GM12878 (cell line): ENCODE measurements at regions not wholly inside any gene's neighbourhood (a gene's known extent, or its start where the extent isn't known, plus 50 kb on each side); places are given as distances from the start of the nearest gene placed in this dataset.

Source experiments
- ATAC-seq: fragments of 200-7000 bp; cut with Tn5 transposase; 3 replicates; pipeline ENCODE4 v1.9.1; 2020; ENCODE audit warnings: mild to moderate bottlenecking, moderate library complexity
- BruUV-seq: library from RNA; stranded (reverse); fragments of 400-500 nt; replicated peaks from 2 replicates; lab custom pipeline; 2021; lab: Mats Ljungman, UMichigan
- CTCF ChIA-PET: fragments of 300-600 bp; sonication (Branson Sonifier 250); formaldehyde crosslinking; extraction: SDS; loops from one replicate; lab custom pipeline; 2021; ENCODE audit warnings: inconsistent platforms; lab: Yijun Ruan, JAX
- POLR2A ChIA-PET: fragments of 350-600 bp; formaldehyde crosslinking; extraction: SDS; loops from one replicate; lab custom pipeline; 2021; ENCODE audit warnings: inconsistent platforms; lab: Charles Lee
- RAD21 ChIA-PET: fragments of 300-600 bp; sonication (Branson Sonifier 250); formaldehyde crosslinking; loops from one replicate; lab custom pipeline; 2023; ENCODE audit warnings: antibody characterized with exemption; ENCODE audit not compliant: unreplicated experiment; lab: Charles Lee
- SMC1A ChIA-PET: fragments of 300-600 bp; sonication (Branson Sonifier 250); formaldehyde crosslinking; loops from one replicate; lab custom pipeline; 2023; ENCODE audit not compliant: unreplicated experiment, uncharacterized antibody; lab: Charles Lee
- DNase-seq: peaks from one replicate; pipeline ENCODE4 v3.0.0-alpha.2; 2011; ENCODE audit warnings: low read depth, low spot score
- FAIRE-seq: peaks from 3 replicates; lab custom pipeline; 2011; peaks lifted over from hg19 to GRCh38; lab: Jason Lieb, UNC
- H2AFZ ChIP-seq: 2 replicates; pipeline ENCODE4 v1.6.0; 2011; ENCODE audit warnings: low read depth, low read length, control low read depth; ENCODE audit not compliant: control insufficient read depth
- H3K27ac ChIP-seq: 2 replicates; pipeline ENCODE4 v1.5.1; 2011; ENCODE audit warnings: control low read depth; ENCODE audit not compliant: control insufficient read depth, insufficient read depth
- H3K27me3 ChIP-seq, 2 experiments: replicated peaks in 1 of 2; 2 replicates each; pipeline versions ENCODE4 v1.6.0 to v1.6.1; 2011; ENCODE audit warnings: low read length in 1 of 2; ENCODE audit not compliant: control insufficient read depth in 2 of 2, insufficient read depth in 2 of 2
- H3K36me3 ChIP-seq, 2 experiments: 2 replicates each; pipeline ENCODE4 v1.5.1; 2011; ENCODE audit warnings: low read length in 1 of 2; ENCODE audit not compliant: control insufficient read depth in 2 of 2, insufficient read depth in 2 of 2
- H3K4me1 ChIP-seq: 2 replicates; pipeline ENCODE4 v1.6.1; 2011; ENCODE audit warnings: mild to moderate bottlenecking, low read length, moderate library complexity, mixed read lengths; ENCODE audit not compliant: control insufficient read depth, insufficient read depth
- H3K4me2 ChIP-seq: 2 replicates; pipeline ENCODE4 v1.6.0; 2011; ENCODE audit warnings: control low read depth; ENCODE audit not compliant: control insufficient read depth, insufficient read depth
- H3K4me3 ChIP-seq: fragments of 200-600 bp; sonication (generic); 2 replicates; pipeline ENCODE4 v1.5.1; 2016
- H3K79me2 ChIP-seq: 2 replicates; pipeline ENCODE4 v1.6.0; 2011; ENCODE audit warnings: low read length; ENCODE audit not compliant: control insufficient read depth, insufficient read depth
- H3K9ac ChIP-seq: 2 replicates; pipeline ENCODE4 v1.8.0; 2011; ENCODE audit warnings: low read length, control low read depth, mixed read lengths; ENCODE audit not compliant: control insufficient read depth, insufficient read depth
- H3K9me3 ChIP-seq: replicated peaks from 3 replicates; pipeline ENCODE4 v1.5.1; 2011; ENCODE audit warnings: mild to moderate bottlenecking, low read length; ENCODE audit not compliant: control insufficient read depth, insufficient read depth
- H4K20me1 ChIP-seq: 2 replicates; pipeline ENCODE4 v1.6.0; 2011; ENCODE audit not compliant: control insufficient read depth, insufficient read depth
- BHLHE40 ChIP-seq, 2 experiments: fragments of 450-650 bp in 1 of 2; IDR thresholded peaks; 2 replicates each; pipeline ENCODE4 v1.6.1; 2011 to 2017; ENCODE audit warnings: low read depth in 2 of 2, borderline replicate concordance in 1 of 2, improper control_type of control experiment in 1 of 2, low read length in 1 of 2, mild to moderate bottlenecking in 1 of 2
- CBX3 ChIP-seq: fragments of 200-600 bp; sonication (generic); IDR thresholded peaks from 2 replicates; pipeline ENCODE4 v1.6.1; 2016; ENCODE audit warnings: low read depth, borderline replicate concordance
- CEBPB ChIP-seq, 2 experiments: fragments of 150-350 bp in 1 of 2; IDR thresholded peaks; 2 replicates each; pipeline ENCODE4 v1.6.1; 2012 to 2014; ENCODE audit warnings: low read depth in 2 of 2, low read length in 2 of 2, borderline replicate concordance in 1 of 2, inconsistent platforms in 1 of 2
- HDAC2 ChIP-seq: fragments of 200-600 bp; sonication (generic); IDR thresholded peaks from 2 replicates; pipeline ENCODE4 v1.6.1; 2017
- NR2C1 ChIP-seq: fragments of 450-650 bp; IDR thresholded peaks from 2 replicates; pipeline ENCODE4 v1.6.1; 2017; ENCODE audit warnings: antibody characterized with exemption, mild to moderate bottlenecking, moderate library complexity
- ZSCAN29 ChIP-seq: fragments of 450-650 bp; IDR thresholded peaks from 2 replicates; pipeline ENCODE4 v1.6.1; 2017; ENCODE audit warnings: mild to moderate bottlenecking, moderate library complexity
- WGBS: methylation state at CpG from one replicate; pipeline ENCODE4 v1.1.6; 2016; ENCODE audit warnings: low lambda C conversion rate; ENCODE audit not compliant: insufficient replicate concordance, insufficient coverage; ENCODE audit errors: missing lambda C conversion rate; 5-methylcytosine and 5-hydroxymethylcytosine counted together
- in situ Hi-C: fragments of 300-500 bp; cut with MboI; formaldehyde crosslinking; loops from 9 replicates; pipeline ENCODE4 v1.14.3; 2018; ENCODE audit warnings: mixed read lengths
- intact Hi-C: fragments of 100-400 bp; cut with micrococcal nuclease; formaldehyde crosslinking; loops from one replicate; pipeline ENCODE4 v1.14.2; 2022; ENCODE audit not compliant: unreplicated experiment
- TF ChIP-seq, protein P1 (sequence below): IDR thresholded peaks from 2 replicates; pipeline ENCODE4 v1.6.1; 2012; ENCODE audit warnings: improper control_type of control experiment, low read depth, low read length; ENCODE audit not compliant: insufficient replicate concordance
- TF ChIP-seq, protein P2 (sequence below): fragments of 450-650 bp; IDR thresholded peaks from 2 replicates; pipeline ENCODE4 v1.6.1; 2014; ENCODE audit warnings: mild to moderate bottlenecking
- TF ChIP-seq, protein P3 (sequence below): fragments of 450-650 bp; IDR thresholded peaks from 2 replicates; pipeline ENCODE4 v1.6.1; 2017; ENCODE audit warnings: mild to moderate bottlenecking, moderate library complexity
- TF ChIP-seq, protein P4 (sequence below): IDR thresholded peaks from 2 replicates; pipeline ENCODE4 v1.6.1; 2011; ENCODE audit warnings: borderline replicate concordance, low read depth, mild to moderate bottlenecking, moderate library complexity, low read length; ENCODE audit not compliant: insufficient read depth, poor library complexity, severe bottlenecking

DNA sequence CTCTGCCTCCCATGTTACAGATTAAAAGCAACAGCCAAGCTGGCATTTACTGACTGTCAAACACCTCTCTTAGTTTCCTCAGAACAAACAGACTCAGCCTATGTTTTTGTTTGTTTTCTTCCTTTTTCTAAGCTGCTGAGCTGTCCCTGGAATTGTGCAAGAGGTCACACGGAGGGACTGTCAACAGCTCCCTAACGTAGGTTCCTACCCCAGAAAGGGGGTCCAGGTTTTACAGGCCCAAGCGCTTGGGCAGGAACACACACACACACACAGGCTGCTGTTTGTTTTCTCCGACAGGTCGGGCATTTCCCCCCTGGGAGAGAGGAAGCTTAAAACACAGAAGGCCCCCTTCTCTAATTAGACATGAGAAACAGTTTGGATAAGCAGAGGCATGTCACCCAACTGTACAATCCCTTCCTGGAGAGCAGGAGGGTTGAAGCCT lies 739.6 kb upstream of the TBX3 start:
- H4K20me1 ChIP-seq = no peaks in the 10 kb centered on the region
- no peak overlapping the region for H3K4me2 ChIP-seq
- H3K9ac ChIP-seq = no peak overlapping the region
- ChIA-PET RAD21 (no interaction called here), POLR2A (no interaction called here), CTCF (no interaction called here), SMC1A (no interaction called here)
- no peak overlapping the region for H2AFZ ChIP-seq
- no TSS peak for BruUV-seq
- DNase-seq (no peak), FAIRE-seq (no peak), ATAC-seq (no peak)
- intact Hi-C loops (no loop called here), in situ Hi-C loops (no loop called here)
- 36% methylated on average over 5 of the region's 5 CpGs for WGBS
- no peak overlapping the region for H3K4me3 ChIP-seq
- no peak overlapping the region for H3K27ac ChIP-seq
- H3K27me3 ChIP-seq = no peaks in the 10 kb centered on the region
- H3K36me3 ChIP-seq = no peaks in the 10 kb centered on the region
- H3K4me1 ChIP-seq = no peaks in the 10 kb centered on the region
- no peaks in the 10 kb centered on the region; the same call in 2 of the 3 replicates for H3K9me3 ChIP-seq
- H3K79me2 ChIP-seq = no peaks in the 10 kb centered on the region
- no peak for TF ChIP-seq NR2C1
- TF ChIP-seq, protein P1, sequence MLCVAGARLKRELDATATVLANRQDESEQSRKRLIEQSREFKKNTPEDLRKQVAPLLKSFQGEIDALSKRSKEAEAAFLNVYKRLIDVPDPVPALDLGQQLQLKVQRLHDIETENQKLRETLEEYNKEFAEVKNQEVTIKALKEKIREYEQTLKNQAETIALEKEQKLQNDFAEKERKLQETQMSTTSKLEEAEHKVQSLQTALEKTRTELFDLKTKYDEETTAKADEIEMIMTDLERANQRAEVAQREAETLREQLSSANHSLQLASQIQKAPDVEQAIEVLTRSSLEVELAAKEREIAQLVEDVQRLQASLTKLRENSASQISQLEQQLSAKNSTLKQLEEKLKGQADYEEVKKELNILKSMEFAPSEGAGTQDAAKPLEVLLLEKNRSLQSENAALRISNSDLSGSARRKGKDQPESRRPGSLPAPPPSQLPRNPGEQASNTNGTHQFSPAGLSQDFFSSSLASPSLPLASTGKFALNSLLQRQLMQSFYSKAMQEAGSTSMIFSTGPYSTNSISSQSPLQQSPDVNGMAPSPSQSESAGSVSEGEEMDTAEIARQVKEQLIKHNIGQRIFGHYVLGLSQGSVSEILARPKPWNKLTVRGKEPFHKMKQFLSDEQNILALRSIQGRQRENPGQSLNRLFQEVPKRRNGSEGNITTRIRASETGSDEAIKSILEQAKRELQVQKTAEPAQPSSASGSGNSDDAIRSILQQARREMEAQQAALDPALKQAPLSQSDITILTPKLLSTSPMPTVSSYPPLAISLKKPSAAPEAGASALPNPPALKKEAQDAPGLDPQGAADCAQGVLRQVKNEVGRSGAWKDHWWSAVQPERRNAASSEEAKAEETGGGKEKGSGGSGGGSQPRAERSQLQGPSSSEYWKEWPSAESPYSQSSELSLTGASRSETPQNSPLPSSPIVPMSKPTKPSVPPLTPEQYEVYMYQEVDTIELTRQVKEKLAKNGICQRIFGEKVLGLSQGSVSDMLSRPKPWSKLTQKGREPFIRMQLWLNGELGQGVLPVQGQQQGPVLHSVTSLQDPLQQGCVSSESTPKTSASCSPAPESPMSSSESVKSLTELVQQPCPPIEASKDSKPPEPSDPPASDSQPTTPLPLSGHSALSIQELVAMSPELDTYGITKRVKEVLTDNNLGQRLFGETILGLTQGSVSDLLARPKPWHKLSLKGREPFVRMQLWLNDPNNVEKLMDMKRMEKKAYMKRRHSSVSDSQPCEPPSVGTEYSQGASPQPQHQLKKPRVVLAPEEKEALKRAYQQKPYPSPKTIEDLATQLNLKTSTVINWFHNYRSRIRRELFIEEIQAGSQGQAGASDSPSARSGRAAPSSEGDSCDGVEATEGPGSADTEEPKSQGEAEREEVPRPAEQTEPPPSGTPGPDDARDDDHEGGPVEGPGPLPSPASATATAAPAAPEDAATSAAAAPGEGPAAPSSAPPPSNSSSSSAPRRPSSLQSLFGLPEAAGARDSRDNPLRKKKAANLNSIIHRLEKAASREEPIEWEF = no peak
- TF ChIP-seq ZSCAN29 = no peak
- TF ChIP-seq CBX3 = no peak
- no peak for TF ChIP-seq HDAC2
- TF ChIP-seq BHLHE40 (IDR thresholded peaks at IDR 0.05; ENCODE audit: borderline replicate concordance in 1 of 2, low read depth in 2 of 2, low read length in 1 of 2) = no peak
- TF ChIP-seq, protein P2, sequence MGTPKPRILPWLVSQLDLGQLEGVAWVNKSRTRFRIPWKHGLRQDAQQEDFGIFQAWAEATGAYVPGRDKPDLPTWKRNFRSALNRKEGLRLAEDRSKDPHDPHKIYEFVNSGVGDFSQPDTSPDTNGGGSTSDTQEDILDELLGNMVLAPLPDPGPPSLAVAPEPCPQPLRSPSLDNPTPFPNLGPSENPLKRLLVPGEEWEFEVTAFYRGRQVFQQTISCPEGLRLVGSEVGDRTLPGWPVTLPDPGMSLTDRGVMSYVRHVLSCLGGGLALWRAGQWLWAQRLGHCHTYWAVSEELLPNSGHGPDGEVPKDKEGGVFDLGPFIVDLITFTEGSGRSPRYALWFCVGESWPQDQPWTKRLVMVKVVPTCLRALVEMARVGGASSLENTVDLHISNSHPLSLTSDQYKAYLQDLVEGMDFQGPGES = no peak
- no peak for TF ChIP-seq CEBPB (IDR thresholded peaks at IDR 0.05; ENCODE audit: borderline replicate concordance in 1 of 2, low read depth in 2 of 2, low read length in 2 of 2)
- TF ChIP-seq, protein P3, sequence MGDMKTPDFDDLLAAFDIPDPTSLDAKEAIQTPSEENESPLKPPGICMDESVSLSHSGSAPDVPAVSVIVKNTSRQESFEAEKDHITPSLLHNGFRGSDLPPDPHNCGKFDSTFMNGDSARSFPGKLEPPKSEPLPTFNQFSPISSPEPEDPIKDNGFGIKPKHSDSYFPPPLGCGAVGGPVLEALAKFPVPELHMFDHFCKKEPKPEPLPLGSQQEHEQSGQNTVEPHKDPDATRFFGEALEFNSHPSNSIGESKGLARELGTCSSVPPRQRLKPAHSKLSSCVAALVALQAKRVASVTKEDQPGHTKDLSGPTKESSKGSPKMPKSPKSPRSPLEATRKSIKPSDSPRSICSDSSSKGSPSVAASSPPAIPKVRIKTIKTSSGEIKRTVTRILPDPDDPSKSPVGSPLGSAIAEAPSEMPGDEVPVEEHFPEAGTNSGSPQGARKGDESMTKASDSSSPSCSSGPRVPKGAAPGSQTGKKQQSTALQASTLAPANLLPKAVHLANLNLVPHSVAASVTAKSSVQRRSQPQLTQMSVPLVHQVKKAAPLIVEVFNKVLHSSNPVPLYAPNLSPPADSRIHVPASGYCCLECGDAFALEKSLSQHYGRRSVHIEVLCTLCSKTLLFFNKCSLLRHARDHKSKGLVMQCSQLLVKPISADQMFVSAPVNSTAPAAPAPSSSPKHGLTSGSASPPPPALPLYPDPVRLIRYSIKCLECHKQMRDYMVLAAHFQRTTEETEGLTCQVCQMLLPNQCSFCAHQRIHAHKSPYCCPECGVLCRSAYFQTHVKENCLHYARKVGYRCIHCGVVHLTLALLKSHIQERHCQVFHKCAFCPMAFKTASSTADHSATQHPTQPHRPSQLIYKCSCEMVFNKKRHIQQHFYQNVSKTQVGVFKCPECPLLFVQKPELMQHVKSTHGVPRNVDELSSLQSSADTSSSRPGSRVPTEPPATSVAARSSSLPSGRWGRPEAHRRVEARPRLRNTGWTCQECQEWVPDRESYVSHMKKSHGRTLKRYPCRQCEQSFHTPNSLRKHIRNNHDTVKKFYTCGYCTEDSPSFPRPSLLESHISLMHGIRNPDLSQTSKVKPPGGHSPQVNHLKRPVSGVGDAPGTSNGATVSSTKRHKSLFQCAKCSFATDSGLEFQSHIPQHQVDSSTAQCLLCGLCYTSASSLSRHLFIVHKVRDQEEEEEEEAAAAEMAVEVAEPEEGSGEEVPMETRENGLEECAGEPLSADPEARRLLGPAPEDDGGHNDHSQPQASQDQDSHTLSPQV = no peak
- TF ChIP-seq, protein P4, sequence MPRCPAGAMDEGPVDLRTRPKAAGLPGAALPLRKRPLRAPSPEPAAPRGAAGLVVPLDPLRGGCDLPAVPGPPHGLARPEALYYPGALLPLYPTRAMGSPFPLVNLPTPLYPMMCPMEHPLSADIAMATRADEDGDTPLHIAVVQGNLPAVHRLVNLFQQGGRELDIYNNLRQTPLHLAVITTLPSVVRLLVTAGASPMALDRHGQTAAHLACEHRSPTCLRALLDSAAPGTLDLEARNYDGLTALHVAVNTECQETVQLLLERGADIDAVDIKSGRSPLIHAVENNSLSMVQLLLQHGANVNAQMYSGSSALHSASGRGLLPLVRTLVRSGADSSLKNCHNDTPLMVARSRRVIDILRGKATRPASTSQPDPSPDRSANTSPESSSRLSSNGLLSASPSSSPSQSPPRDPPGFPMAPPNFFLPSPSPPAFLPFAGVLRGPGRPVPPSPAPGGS = no peak
